Right lobe of liver (tissue), 6 donors: ENCODE measurements at regions not wholly inside any gene's neighbourhood (a gene's known extent, or its start where the extent isn't known, plus 50 kb on each side); places are given as distances from the start of the nearest gene placed in this dataset.

Source experiments
- ATAC-seq, 4 donors: fragments of 200-7000 bp; cut with Tn5 transposase; one replicate each; pipeline ENCODE4 v1.9.1; 2020; ENCODE audit warnings: mild to moderate bottlenecking in 4 of 4, moderate library complexity in 4 of 4
- DNase-seq, 3 donors: peaks; one replicate each; pipeline ENCODE4 v3.0.0-alpha.2; 2020
- H3K27ac ChIP-seq, 3 donors: fragments of 200-600 bp; one replicate each; pipeline ENCODE4 v1.8.0; 2022
- H3K27me3 ChIP-seq, 2 donors: fragments of 200-600 bp; one replicate each; pipeline ENCODE4 v1.8.0; 2022
- H3K36me3 ChIP-seq, 4 donors: fragments of 200-600 bp; sonication (generic) in 1 of 4; one replicate each; pipeline versions ENCODE4 v1.5.1 to v1.8.0; 2017 to 2022; ENCODE audit warnings: control low read depth in 1 of 4
- H3K4me1 ChIP-seq, 4 donors: fragments of 200-600 bp; sonication (generic) in 1 of 4; one replicate each; pipeline versions ENCODE4 v1.5.1 to v1.8.0; 2017 to 2022; ENCODE audit warnings: control low read depth in 1 of 4
- H3K4me3 ChIP-seq, 3 donors: fragments of 200-600 bp; one replicate each; pipeline ENCODE4 v1.8.0; 2022
- H3K9me3 ChIP-seq, 4 donors: fragments of 200-600 bp; sonication (generic) in 1 of 4; one replicate each; pipeline versions ENCODE4 v1.5.1 to v1.8.0; 2017 to 2022; ENCODE audit warnings: control low read depth in 1 of 4
- POLR2A ChIP-seq: fragments of 450-650 bp; IDR thresholded peaks from one replicate; pipeline ENCODE4 v1.6.1; 2017; ENCODE audit warnings: antibody characterized with exemption, mild to moderate bottlenecking
- WGBS: methylation state at CpG from one replicate; pipeline ENCODE4 v1.1.6; 2018; ENCODE audit warnings: low coverage, low lambda C conversion rate; ENCODE audit not compliant: insufficient coverage; ENCODE audit errors: missing lambda C conversion rate; 5-methylcytosine and 5-hydroxymethylcytosine counted together
- intact Hi-C, 2 donors: fragments of 100-400 bp; cut with DNase I; formaldehyde crosslinking; loops; one replicate each; pipeline versions ENCODE4 v1.11.2 to v1.14.1; 2022
- TF ChIP-seq, protein P1 (sequence below), 4 donors: fragments of 200-600 bp in 3 of 4; fragments of 450-650 bp in 1 of 4; IDR thresholded peaks; one replicate each; pipeline versions ENCODE4 v1.5.1 to v1.8.0; 2016 to 2022; ENCODE audit warnings: antibody characterized with exemption in 4 of 4, mild to moderate bottlenecking in 2 of 4
- donor health status: DM: no; HTN: yes; CAD: no.
- donor health status: DM: no; HTN: no; CAD: no.
- donor health status: DM: no; HTN: no; CAD: no.
- donor health status: DM: no; HTN: yes; CAD: no.
- donor health status: DM: no; HTN: yes; CAD: no.

DNA sequence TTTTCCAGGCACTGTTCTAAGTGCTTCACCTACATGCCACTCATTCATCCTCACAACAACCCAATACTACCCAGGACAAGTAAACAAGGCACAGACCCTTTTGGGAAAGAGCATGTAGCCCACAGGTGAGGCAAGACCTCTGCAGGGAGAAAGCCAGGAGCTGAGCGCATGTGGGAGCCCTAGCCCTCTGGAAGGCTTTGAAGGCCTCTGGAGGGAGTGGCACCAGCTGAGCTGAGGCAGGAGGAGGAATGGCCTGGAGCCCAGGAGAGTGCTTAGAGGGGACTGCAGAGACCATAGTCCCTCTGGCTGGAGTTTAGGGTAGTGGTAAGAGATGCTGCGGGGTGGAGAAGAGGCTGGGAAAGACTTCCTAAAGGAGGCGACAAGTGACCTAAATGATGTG, 516.5 kb downstream of the FUT8 start:
- TF ChIP-seq, protein P1, sequence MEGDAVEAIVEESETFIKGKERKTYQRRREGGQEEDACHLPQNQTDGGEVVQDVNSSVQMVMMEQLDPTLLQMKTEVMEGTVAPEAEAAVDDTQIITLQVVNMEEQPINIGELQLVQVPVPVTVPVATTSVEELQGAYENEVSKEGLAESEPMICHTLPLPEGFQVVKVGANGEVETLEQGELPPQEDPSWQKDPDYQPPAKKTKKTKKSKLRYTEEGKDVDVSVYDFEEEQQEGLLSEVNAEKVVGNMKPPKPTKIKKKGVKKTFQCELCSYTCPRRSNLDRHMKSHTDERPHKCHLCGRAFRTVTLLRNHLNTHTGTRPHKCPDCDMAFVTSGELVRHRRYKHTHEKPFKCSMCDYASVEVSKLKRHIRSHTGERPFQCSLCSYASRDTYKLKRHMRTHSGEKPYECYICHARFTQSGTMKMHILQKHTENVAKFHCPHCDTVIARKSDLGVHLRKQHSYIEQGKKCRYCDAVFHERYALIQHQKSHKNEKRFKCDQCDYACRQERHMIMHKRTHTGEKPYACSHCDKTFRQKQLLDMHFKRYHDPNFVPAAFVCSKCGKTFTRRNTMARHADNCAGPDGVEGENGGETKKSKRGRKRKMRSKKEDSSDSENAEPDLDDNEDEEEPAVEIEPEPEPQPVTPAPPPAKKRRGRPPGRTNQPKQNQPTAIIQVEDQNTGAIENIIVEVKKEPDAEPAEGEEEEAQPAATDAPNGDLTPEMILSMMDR (IDR thresholded peaks at IDR 0.05), result no peak
- TF ChIP-seq POLR2A, result no peak

DNA sequence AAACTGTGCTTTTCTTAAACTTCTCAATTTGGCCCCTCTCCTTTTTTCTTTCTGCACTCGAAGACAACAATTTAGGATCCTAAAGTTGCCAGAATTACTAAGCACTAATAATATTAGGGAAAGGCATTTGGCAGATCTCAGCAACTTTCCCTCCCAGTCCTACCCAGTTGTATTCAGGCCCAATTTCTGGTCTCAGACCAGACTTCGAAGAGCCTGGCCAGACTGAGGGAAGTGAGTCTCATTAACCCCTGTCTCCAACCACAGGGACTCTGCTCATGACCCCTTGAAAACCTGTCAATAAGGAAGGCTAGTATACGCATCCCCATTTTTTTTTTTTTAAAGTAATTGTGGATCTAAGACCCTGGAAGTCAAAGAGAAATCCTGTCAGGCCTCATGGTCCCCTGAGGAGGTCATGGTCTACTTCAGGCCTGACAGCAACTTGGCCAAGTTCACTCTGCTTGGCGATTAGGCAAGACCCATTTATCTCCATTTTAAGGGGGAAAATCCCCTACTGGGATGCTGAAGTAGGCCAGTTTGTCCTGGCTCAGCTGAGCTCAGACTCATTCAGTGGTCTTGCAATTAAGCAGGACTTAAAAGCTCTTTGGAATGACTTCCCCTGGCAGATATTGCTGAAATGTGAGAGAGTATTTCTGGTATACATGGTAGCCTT, 521.0 kb downstream of the FUT8 start:
- intact Hi-C loops, result no loop called here
- Histone ChIP-seq H3K4me1 (no peaks in the 10 kb centered on the region), H3K27ac (no peak overlapping the region), H3K27me3 (no peaks in the 10 kb centered on the region), H3K9me3 (no peaks in the 10 kb centered on the region), H3K4me3 (no peak overlapping the region), H3K36me3 (no peaks in the 10 kb centered on the region)
- ATAC-seq (no peak), DNase-seq (no peak)
- TF ChIP-seq, protein P1 (IDR thresholded peaks at IDR 0.05), result no peak
- TF ChIP-seq POLR2A, result no peak
- WGBS, result 52% methylated on average over 4 of the region's 4 CpGs

More for the DNA sequence above, 516.5 kb downstream of the FUT8 start:
- no peak overlapping the region for H3K4me3 ChIP-seq
- H3K4me1 ChIP-seq, result no peaks in the 10 kb centered on the region
- no peak overlapping the region for H3K27ac ChIP-seq
- H3K27me3 ChIP-seq, result no peaks in the 10 kb centered on the region
- DNase-seq (no peak), ATAC-seq (no peak)
- H3K9me3 ChIP-seq, result no peaks in the 10 kb centered on the region
- WGBS, result 93% methylated on average over 2 of the region's 3 CpGs
- no peaks in the 10 kb centered on the region for H3K36me3 ChIP-seq
- intact Hi-C loops, result no loop called here

DNA sequence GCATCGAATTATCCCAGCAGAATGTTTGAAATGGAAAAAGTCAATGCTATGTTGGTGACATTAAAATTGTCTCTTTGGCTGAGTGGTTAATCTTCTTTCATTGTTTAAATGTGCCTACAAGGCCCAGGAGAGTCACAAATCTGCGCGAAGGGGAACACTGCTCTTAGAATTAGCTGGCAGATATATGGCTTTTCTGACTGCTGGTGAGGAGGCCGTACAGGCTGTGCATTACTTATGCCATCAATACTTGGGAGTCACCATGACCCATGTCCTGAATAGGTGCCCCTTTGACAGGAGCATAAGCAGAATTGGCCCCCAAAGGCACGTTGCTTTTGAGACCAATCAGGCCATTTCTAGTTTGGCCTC, 521.5 kb downstream of the FUT8 start:
- Histone ChIP-seq H3K27me3 (no peaks in the 10 kb centered on the region), H3K4me3 (no peak overlapping the region), H3K27ac (no peak overlapping the region), H3K36me3 (no peaks in the 10 kb centered on the region), H3K4me1 (no peaks in the 10 kb centered on the region), H3K9me3 (no peaks in the 10 kb centered on the region)
- no peak for ATAC-seq
- intact Hi-C loops, result no loop called here
- WGBS, result 78% methylated on average over 4 of the region's 5 CpGs
- TF ChIP-seq, protein P1 (IDR thresholded peaks at IDR 0.05), result no peak
- TF ChIP-seq POLR2A, result no peak
- no peak for DNase-seq

DNA sequence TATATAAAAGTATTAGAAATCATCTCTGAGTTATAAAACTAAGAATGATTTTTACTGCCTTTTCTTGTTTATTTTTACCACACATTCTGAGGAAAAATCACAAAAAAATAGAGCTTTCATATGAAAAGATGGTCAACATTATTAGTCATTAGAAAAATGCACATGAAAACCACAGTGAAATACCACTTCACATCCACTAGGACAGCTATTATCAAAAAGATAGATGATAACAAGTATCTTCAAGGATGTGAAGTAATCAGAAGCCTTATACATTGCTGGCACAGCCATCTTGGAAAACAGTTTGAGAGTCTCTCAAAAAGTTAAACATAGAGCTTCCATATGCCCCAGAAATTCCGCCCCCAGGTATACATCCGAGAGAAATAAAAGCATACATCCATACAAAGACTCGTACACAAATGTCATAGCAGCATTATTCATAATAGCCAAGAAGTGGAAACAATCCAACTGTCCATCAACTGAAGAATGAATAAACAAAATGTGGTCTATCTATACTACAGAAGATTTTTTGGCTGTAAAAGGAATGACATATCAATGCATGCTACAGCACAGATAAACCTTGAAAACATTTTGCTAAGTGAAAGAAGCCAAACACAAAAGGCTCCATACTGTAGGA, 523.9 kb downstream of the FUT8 start:
- Histone ChIP-seq H3K36me3 (no peaks in the 10 kb centered on the region), H3K27ac (no peak overlapping the region), H3K4me3 (no peak overlapping the region), H3K9me3 (no peaks in the 10 kb centered on the region), H3K4me1 (no peaks in the 10 kb centered on the region), H3K27me3 (no peaks in the 10 kb centered on the region)
- DNase-seq (no peak), ATAC-seq (no peak)
- intact Hi-C loops, result no loop called here
- TF ChIP-seq, protein P1 (IDR thresholded peaks at IDR 0.05), result no peak
- no peak for TF ChIP-seq POLR2A
- WGBS, result 80% methylated on average over 3 of the region's 3 CpGs
